HepG2 (cell line): ENCODE measurements at regions not wholly inside any gene's neighbourhood (a gene's known extent, or its start where the extent isn't known, plus 50 kb on each side); places are given as distances from the start of the nearest gene placed in this dataset.

Experiments
- CC2D1A ChIP-seq: sonication (generic); formaldehyde crosslinking; IDR thresholded peaks from 2 replicates; pipeline ENCODE4 v1.8.1; 2023; ENCODE audit warnings: mild to moderate bottlenecking, missing genetic modification reagents
- FIP1L1 ChIP-seq: fragments of 200-400 bp; formaldehyde crosslinking; IDR thresholded peaks from 2 replicates; pipeline ENCODE4 v1.6.1; 2018; ENCODE audit warnings: low read depth, mild to moderate bottlenecking, low read length, moderate library complexity, borderline replicate concordance; ENCODE audit not compliant: insufficient read depth
- HBP1 ChIP-seq: IDR thresholded peaks from 2 replicates; pipeline ENCODE4 v1.6.1; 2016; ENCODE audit warnings: low read depth, control low read depth
- HES4 ChIP-seq: sonication (generic); formaldehyde crosslinking; IDR thresholded peaks from 2 replicates; pipeline ENCODE4 v1.9.0; 2021; ENCODE audit warnings: mild to moderate bottlenecking, missing genetic modification reagents, borderline replicate concordance
- HNF4G ChIP-seq, 2 experiments: sonication (generic) in 1 of 2; formaldehyde crosslinking in 1 of 2; IDR thresholded peaks; 2 replicates each; pipeline versions ENCODE4 v1.4.0 to v1.6.1; 2011 to 2020; ENCODE audit warnings: borderline replicate concordance in 2 of 2, low read depth in 2 of 2, mild to moderate bottlenecking in 2 of 2, low read length in 1 of 2, missing genetic modification reagents in 1 of 2, moderate library complexity in 1 of 2
- NFAT5 ChIP-seq: sonication (generic); formaldehyde crosslinking; IDR thresholded peaks from 2 replicates; pipeline ENCODE4 v1.4.0; 2020; ENCODE audit warnings: missing genetic modification reagents
- RFXAP ChIP-seq: sonication (generic); formaldehyde crosslinking; IDR thresholded peaks from 2 replicates; pipeline ENCODE4 v1.4.0; 2020; ENCODE audit warnings: missing genetic modification reagents, borderline replicate concordance
- RNF2 ChIP-seq: fragments of 450-650 bp; conservative IDR thresholded peaks from 2 replicates; pipeline ENCODE4 v1.6.1; 2016; ENCODE audit warnings: low read depth
- THYN1 ChIP-seq: sonication (generic); formaldehyde crosslinking; IDR thresholded peaks from 2 replicates; pipeline ENCODE4 v1.8.1; 2023; ENCODE audit warnings: low read depth, mild to moderate bottlenecking, moderate library complexity, missing genetic modification reagents, borderline replicate concordance
- ZHX1 ChIP-seq: sonication (generic); formaldehyde crosslinking; IDR thresholded peaks from 2 replicates; pipeline ENCODE4 v1.8.1; 2022; ENCODE audit warnings: low read depth, mild to moderate bottlenecking, missing genetic modification reagents
- ZNF530 ChIP-seq: sonication (generic); formaldehyde crosslinking; IDR thresholded peaks from 2 replicates; pipeline ENCODE4 v1.5.0; 2020; ENCODE audit warnings: low read depth, mild to moderate bottlenecking, missing genetic modification reagents
- ZNF678 ChIP-seq: sonication (generic); formaldehyde crosslinking; IDR thresholded peaks from 2 replicates; pipeline ENCODE4 v1.4.0; 2020; ENCODE audit warnings: mild to moderate bottlenecking, missing genetic modification reagents
- ZNF772 ChIP-seq: sonication (generic); formaldehyde crosslinking; IDR thresholded peaks from 2 replicates; pipeline ENCODE4 v1.5.0; 2020; ENCODE audit warnings: mild to moderate bottlenecking, missing genetic modification reagents
- ZNF777 ChIP-seq: sonication (generic); formaldehyde crosslinking; IDR thresholded peaks from 2 replicates; pipeline ENCODE4 v1.4.0; 2020; ENCODE audit warnings: missing genetic modification reagents
- ZNF850 ChIP-seq: sonication (generic); formaldehyde crosslinking; conservative IDR thresholded peaks from 2 replicates; pipeline ENCODE4 v1.9.0; 2021; ENCODE audit warnings: mild to moderate bottlenecking, missing genetic modification reagents
- ZSCAN31 ChIP-seq: sonication (generic); formaldehyde crosslinking; IDR thresholded peaks from 2 replicates; pipeline ENCODE4 v1.5.0; 2020; ENCODE audit warnings: low read depth, mild to moderate bottlenecking, missing genetic modification reagents

- TF ChIP-seq ZHX1 (CRISPR knock-in tag), result no peak
- no peak for TF ChIP-seq ZNF530 (CRISPR knock-in tag)
- TF ChIP-seq RNF2, result no peak
- TF ChIP-seq THYN1 (CRISPR knock-in tag), result no peak
- TF ChIP-seq ZNF850, result no peak
- TF ChIP-seq CC2D1A (CRISPR knock-in tag), result no peak
- TF ChIP-seq FIP1L1, result no peak
- TF ChIP-seq ZNF777 (CRISPR knock-in tag), result no peak
- TF ChIP-seq HBP1 (CRISPR knock-in tag), result no peak
- TF ChIP-seq ZNF678, result no peak
- TF ChIP-seq HES4, result no peak
- peak; percentile 39; the same call in 1 of the 2 replicates for TF ChIP-seq HNF4G (IDR thresholded peaks at IDR 0.05; ENCODE audit: borderline replicate concordance, low read depth, low read length)
- no peak; the same call in 1 of the 2 replicates for TF ChIP-seq HNF4G (CRISPR knock-in tag; IDR thresholded peaks at IDR 0.05; ENCODE audit: borderline replicate concordance, low read depth)
- no peak for TF ChIP-seq NFAT5
- TF ChIP-seq ZSCAN31 (CRISPR knock-in tag), result no peak
- TF ChIP-seq RFXAP (CRISPR knock-in tag), result no peak
- peak; percentile 29; the same call in 1 of the 2 replicates for TF ChIP-seq ZNF772 (CRISPR knock-in tag)
Observed at GRCh38 chr13:40336228-40337221, 329.9 kb downstream of the FOXO1 start (continued).
